ENCODE measurements at regions not wholly inside any gene's neighbourhood (a gene's known extent, or its start where the extent isn't known, plus 50 kb on each side); places are given as distances from the start of the nearest gene placed in this dataset.

DNA sequence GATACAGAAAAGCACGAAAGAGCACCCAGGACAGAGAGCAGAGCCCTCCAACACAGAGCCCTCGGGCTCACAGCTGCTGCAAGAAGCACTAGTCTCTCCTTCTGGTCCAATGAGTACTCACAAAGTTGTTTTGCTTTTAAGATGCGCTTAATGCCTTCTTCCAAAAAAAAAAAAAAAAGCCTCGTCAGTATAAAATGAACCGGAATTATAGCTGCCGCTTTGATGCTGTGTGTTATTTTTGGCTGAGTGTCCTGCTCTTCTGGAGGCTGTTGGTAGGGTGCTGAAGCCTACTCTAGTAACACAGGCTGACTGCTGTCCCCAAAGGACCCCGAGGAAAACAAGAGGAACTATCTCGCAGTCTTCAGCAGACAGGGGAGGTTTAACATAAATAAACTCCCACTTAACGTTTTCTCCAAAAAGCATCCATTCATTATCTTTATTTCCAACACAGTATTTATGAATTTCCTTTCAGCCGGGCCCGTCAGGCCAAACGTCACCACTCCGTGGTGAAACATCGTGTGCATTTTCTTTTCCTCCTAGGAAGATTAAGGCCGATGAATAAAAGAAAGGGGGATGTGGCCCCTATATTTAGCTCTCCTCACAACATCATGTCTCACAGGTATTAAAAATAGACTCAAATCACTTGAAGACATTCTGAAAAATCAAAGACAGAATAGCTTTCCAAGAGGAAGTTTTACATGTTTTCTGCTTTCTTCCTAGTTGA lies 213.7 kb upstream of the PPARGC1A start:
- TF ChIP-seq, protein P1, sequence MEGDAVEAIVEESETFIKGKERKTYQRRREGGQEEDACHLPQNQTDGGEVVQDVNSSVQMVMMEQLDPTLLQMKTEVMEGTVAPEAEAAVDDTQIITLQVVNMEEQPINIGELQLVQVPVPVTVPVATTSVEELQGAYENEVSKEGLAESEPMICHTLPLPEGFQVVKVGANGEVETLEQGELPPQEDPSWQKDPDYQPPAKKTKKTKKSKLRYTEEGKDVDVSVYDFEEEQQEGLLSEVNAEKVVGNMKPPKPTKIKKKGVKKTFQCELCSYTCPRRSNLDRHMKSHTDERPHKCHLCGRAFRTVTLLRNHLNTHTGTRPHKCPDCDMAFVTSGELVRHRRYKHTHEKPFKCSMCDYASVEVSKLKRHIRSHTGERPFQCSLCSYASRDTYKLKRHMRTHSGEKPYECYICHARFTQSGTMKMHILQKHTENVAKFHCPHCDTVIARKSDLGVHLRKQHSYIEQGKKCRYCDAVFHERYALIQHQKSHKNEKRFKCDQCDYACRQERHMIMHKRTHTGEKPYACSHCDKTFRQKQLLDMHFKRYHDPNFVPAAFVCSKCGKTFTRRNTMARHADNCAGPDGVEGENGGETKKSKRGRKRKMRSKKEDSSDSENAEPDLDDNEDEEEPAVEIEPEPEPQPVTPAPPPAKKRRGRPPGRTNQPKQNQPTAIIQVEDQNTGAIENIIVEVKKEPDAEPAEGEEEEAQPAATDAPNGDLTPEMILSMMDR (IDR thresholded peaks at IDR 0.05; ENCODE audit: insufficient read depth, low read length), result no peak
- TF ChIP-seq SPI1 (IDR thresholded peaks at IDR 0.05; ENCODE audit: borderline replicate concordance, low read depth), result no peak
- TF ChIP-seq POLR2AphosphoS5 (IDR thresholded peaks at IDR 0.05; ENCODE audit: low read depth), result no peak
- no peak for TF ChIP-seq REST (IDR thresholded peaks at IDR 0.05; ENCODE audit: insufficient replicate concordance, low read depth)
- no peak for TF ChIP-seq GABPA (IDR thresholded peaks at IDR 0.05; ENCODE audit: low read depth)
- Histone ChIP-seq H3K4me3 (replicated peaks; ENCODE audit: insufficient read depth, low read length) (no peak overlapping the region), H3K27me3 (ENCODE audit: insufficient read depth, poor library complexity, severe bottlenecking) (no peaks in the 10 kb centered on the region), H3K27ac (replicated peaks) (no peak overlapping the region)
- no peak for DNase-seq (ENCODE audit: low read depth in 1 of 2, low spot score in 1 of 2)

GRCh38 chr4:24102621-24103020 lies 212.8 kb upstream of the PPARGC1A start:
- TF ChIP-seq, protein P1 (IDR thresholded peaks at IDR 0.05; ENCODE audit: insufficient read depth, low read length), result no peak
- TF ChIP-seq REST (IDR thresholded peaks at IDR 0.05; ENCODE audit: insufficient replicate concordance, low read depth) (no peak), SPI1 (IDR thresholded peaks at IDR 0.05; ENCODE audit: borderline replicate concordance, low read depth) (no peak), POLR2AphosphoS5 (IDR thresholded peaks at IDR 0.05; ENCODE audit: low read depth) (no peak), GABPA (IDR thresholded peaks at IDR 0.05; ENCODE audit: low read depth) (no peak)
- Histone ChIP-seq H3K27me3 (ENCODE audit: insufficient read depth, poor library complexity, severe bottlenecking) (no peaks in the 10 kb centered on the region), H3K27ac (replicated peaks) (no peak overlapping the region), H3K4me3 (replicated peaks; ENCODE audit: insufficient read depth, low read length) (no peak overlapping the region)
- DNase-seq (ENCODE audit: low read depth in 1 of 2, low spot score in 1 of 2), result no peak

GRCh38 chr4:24096603-24097002 lies 206.8 kb upstream of the PPARGC1A start:
- Histone ChIP-seq H3K27ac (replicated peaks) (no peak overlapping the region), H3K27me3 (ENCODE audit: insufficient read depth, poor library complexity, severe bottlenecking) (no peaks in the 10 kb centered on the region), H3K4me3 (replicated peaks; ENCODE audit: insufficient read depth, low read length) (no peak overlapping the region)
- TF ChIP-seq POLR2AphosphoS5 (IDR thresholded peaks at IDR 0.05; ENCODE audit: low read depth), result no peak
- no peak for TF ChIP-seq SPI1 (IDR thresholded peaks at IDR 0.05; ENCODE audit: borderline replicate concordance, low read depth)
- TF ChIP-seq, protein P1 (IDR thresholded peaks at IDR 0.05; ENCODE audit: insufficient read depth, low read length), result no peak
- no peak for TF ChIP-seq REST (IDR thresholded peaks at IDR 0.05; ENCODE audit: insufficient replicate concordance, low read depth)
- TF ChIP-seq GABPA (IDR thresholded peaks at IDR 0.05; ENCODE audit: low read depth), result no peak
- DNase-seq (ENCODE audit: low read depth in 1 of 2, low spot score in 1 of 2), result no peak

All from HL-60 (cell line).